ENCODE measurements at regions not wholly inside any gene's neighbourhood (a gene's known extent, or its start where the extent isn't known, plus 50 kb on each side); places are given as distances from the start of the nearest gene placed in this dataset.

DNA sequence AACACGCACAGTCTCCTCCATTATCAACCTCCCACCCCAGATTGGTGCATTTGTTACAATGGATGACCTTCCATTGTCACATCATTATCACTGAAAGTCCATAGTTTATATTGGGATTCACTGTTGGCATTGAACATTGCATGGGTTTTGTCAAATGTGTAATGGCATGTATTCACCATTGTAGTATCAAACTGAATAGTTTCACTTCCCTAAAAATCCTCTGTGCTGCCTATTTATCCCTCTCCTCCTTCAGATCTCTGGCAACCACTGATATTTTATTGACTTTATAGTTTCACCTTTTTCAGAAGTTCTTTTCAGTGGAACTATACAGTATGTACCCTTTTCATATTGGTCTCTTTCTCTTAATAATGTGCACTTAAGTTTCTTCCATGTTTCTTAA lies 1565.4 kb downstream of the PCDH18 start:
- no peak for TF ChIP-seq POLR2A (IDR thresholded peaks at IDR 0.05)
- TF ChIP-seq, protein P1, sequence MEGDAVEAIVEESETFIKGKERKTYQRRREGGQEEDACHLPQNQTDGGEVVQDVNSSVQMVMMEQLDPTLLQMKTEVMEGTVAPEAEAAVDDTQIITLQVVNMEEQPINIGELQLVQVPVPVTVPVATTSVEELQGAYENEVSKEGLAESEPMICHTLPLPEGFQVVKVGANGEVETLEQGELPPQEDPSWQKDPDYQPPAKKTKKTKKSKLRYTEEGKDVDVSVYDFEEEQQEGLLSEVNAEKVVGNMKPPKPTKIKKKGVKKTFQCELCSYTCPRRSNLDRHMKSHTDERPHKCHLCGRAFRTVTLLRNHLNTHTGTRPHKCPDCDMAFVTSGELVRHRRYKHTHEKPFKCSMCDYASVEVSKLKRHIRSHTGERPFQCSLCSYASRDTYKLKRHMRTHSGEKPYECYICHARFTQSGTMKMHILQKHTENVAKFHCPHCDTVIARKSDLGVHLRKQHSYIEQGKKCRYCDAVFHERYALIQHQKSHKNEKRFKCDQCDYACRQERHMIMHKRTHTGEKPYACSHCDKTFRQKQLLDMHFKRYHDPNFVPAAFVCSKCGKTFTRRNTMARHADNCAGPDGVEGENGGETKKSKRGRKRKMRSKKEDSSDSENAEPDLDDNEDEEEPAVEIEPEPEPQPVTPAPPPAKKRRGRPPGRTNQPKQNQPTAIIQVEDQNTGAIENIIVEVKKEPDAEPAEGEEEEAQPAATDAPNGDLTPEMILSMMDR (IDR thresholded peaks at IDR 0.05) = no peak
